Stimulated activated CD8-positive, alpha-beta memory T cell treated with anti-CD3 and anti-CD28 coated beads, Interleukin-15, amount 100 ng/mL, for 48 hours (primary cell): ENCODE measurements at regions not wholly inside any gene's neighbourhood (a gene's known extent, or its start where the extent isn't known, plus 50 kb on each side); places are given as distances from the start of the nearest gene placed in this dataset.

Source experiments
- DNase-seq, 2 donors: peaks; one replicate each; pipeline ENCODE4 v3.0.0-alpha.2; 2020; ENCODE audit warnings: low read depth in 2 of 2

- DNase-seq: no peak
Measured at GRCh38 chr10:70966646-70967553, 78.5 kb upstream of the PCBD1 start.

- no peak for DNase-seq
Measured at GRCh38 chr10:70967591-70968587, 79.5 kb upstream of the PCBD1 start.

GRCh38 chr10:70969188-70969587 lies 80.8 kb upstream of the PCBD1 start:
- DNase-seq: no peak

- DNase-seq: no peak
Measured at GRCh38 chr10:70970830-70971229, 82.5 kb upstream of the PCBD1 start.

GRCh38 chr10:70973275-70973674 lies 84.9 kb upstream of the PCBD1 start:
- DNase-seq: no peak

GRCh38 chr10:70974351-70974901 lies 86.1 kb upstream of the PCBD1 start:
- DNase-seq: no peak

- DNase-seq: no peak
Measured at GRCh38 chr10:70974920-70975319, 86.6 kb upstream of the PCBD1 start.

GRCh38 chr10:70976063-70976695 lies 87.8 kb upstream of the PCBD1 start:
- no peak for DNase-seq

- DNase-seq: no peak
Measured at GRCh38 chr10:70977625-70978024, 89.3 kb upstream of the PCBD1 start.

GRCh38 chr10:70978181-70978580 lies 89.8 kb upstream of the PCBD1 start:
- DNase-seq: no peak

GRCh38 chr10:70978816-70979480 lies 90.6 kb upstream of the PCBD1 start:
- DNase-seq: no peak

GRCh38 chr10:70980687-70981086 lies 92.3 kb upstream of the PCBD1 start:
- no peak for DNase-seq

GRCh38 chr10:70981171-70981836 lies 92.9 kb upstream of the PCBD1 start:
- no peak for DNase-seq

- DNase-seq: no peak
Measured at GRCh38 chr10:70981936-70982335, 93.6 kb upstream of the PCBD1 start.

GRCh38 chr10:70982443-70982842 lies 94.1 kb upstream of the PCBD1 start:
- no peak for DNase-seq

GRCh38 chr10:70984986-70985722 lies 96.8 kb upstream of the PCBD1 start:
- no peak for DNase-seq

- no peak for DNase-seq
Measured at GRCh38 chr10:70985824-70986622, 97.7 kb upstream of the PCBD1 start.

GRCh38 chr10:70986623-70986950 lies 98.2 kb upstream of the PCBD1 start:
- DNase-seq: no peak
